ENCODE measurements at regions not wholly inside any gene's neighbourhood (a gene's known extent, or its start where the extent isn't known, plus 50 kb on each side); places are given as distances from the start of the nearest gene placed in this dataset.

GRCh38 chr6:55108134-55109130, 65.9 kb upstream of the HCRTR2 start:
- TF ChIP-seq CTCF (IDR thresholded peaks at IDR 0.05) (no peak), POLR2AphosphoS5 (IDR thresholded peaks at IDR 0.05) (no peak), POLR2A (IDR thresholded peaks at IDR 0.05) (no peak), EP300 (IDR thresholded peaks at IDR 0.05) (no peak)

Data from upper lobe of left lung (tissue), 4 donors.